Astrocyte (in vitro differentiated cells and primary cell): ENCODE measurements at regions not wholly inside any gene's neighbourhood (a gene's known extent, or its start where the extent isn't known, plus 50 kb on each side); places are given as distances from the start of the nearest gene placed in this dataset.

ENCODE experiments used
- EZH2 ChIP-seq: IDR thresholded peaks from 2 replicates; pipeline ENCODE4 v1.6.1; 2012; ENCODE audit warnings: mild to moderate bottlenecking, low read length, inconsistent platforms; ENCODE audit not compliant: insufficient read depth
- TF ChIP-seq, protein P1 (sequence below): IDR thresholded peaks from 2 replicates; pipeline ENCODE4 v1.5.1; 2011; ENCODE audit warnings: low read depth, mild to moderate bottlenecking, inconsistent platforms, low read length, moderate library complexity; ENCODE audit not compliant: insufficient read depth

- TF ChIP-seq, protein P1, sequence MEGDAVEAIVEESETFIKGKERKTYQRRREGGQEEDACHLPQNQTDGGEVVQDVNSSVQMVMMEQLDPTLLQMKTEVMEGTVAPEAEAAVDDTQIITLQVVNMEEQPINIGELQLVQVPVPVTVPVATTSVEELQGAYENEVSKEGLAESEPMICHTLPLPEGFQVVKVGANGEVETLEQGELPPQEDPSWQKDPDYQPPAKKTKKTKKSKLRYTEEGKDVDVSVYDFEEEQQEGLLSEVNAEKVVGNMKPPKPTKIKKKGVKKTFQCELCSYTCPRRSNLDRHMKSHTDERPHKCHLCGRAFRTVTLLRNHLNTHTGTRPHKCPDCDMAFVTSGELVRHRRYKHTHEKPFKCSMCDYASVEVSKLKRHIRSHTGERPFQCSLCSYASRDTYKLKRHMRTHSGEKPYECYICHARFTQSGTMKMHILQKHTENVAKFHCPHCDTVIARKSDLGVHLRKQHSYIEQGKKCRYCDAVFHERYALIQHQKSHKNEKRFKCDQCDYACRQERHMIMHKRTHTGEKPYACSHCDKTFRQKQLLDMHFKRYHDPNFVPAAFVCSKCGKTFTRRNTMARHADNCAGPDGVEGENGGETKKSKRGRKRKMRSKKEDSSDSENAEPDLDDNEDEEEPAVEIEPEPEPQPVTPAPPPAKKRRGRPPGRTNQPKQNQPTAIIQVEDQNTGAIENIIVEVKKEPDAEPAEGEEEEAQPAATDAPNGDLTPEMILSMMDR: no peak
- TF ChIP-seq EZH2: no peak
These were observed 247.7 kb upstream of the ARSJ start for GRCh38 chr4:114226968-114227760.
